K562 (cell line): ENCODE measurements at regions not wholly inside any gene's neighbourhood (a gene's known extent, or its start where the extent isn't known, plus 50 kb on each side); places are given as distances from the start of the nearest gene placed in this dataset.

ENCODE experiments used
- ATAC-seq: fragments of 200-7000 bp; cut with Tn5 transposase; 3 replicates; pipeline ENCODE4 v1.9.1; 2020; ENCODE audit warnings: moderate library complexity
- BruUV-seq: library from RNA; stranded (reverse); fragments of 400-500 nt; replicated peaks from 2 replicates; lab custom pipeline; 2021; lab: Mats Ljungman, UMichigan
- CTCF ChIA-PET: fragments of 300-600 bp; formaldehyde crosslinking; extraction: SDS; loops from one replicate; lab custom pipeline; 2021; ENCODE audit warnings: low intra/inter-chr PET ratio; lab: Yijun Ruan, JAX
- POLR2A ChIA-PET: fragments of 300-600, 350-650 bp; sonication (Branson Sonifier 250); formaldehyde crosslinking; extraction: SDS; loops from one replicate; lab custom pipeline; 2021; ENCODE audit warnings: antibody characterized with exemption, inconsistent platforms; lab: Yijun Ruan, JAX
- DNase-seq, 4 experiments: peaks; one replicate each; pipeline versions ENCODE4 v3.0.0 to v3.0.0-alpha.2; 2011 to 2018; ENCODE audit warnings: low spot score in 3 of 4, mixed read lengths in 3 of 4; ENCODE audit errors: extremely low read depth in 1 of 4
- FAIRE-seq: peaks from 2 replicates; lab custom pipeline; 2011; peaks lifted over from hg19 to GRCh38; lab: Jason Lieb, UNC
- H2AFZ ChIP-seq: 2 replicates; pipeline ENCODE4 v1.6.0; 2011; ENCODE audit warnings: low read depth, low read length, control low read depth, inconsistent platforms
- H3K27ac ChIP-seq: fragments of 200-600 bp; 3 replicates; pipeline ENCODE4 v1.8.0; 2011; ENCODE audit warnings: low read depth, mild to moderate bottlenecking, control low read depth, inconsistent platforms, low read length, moderate library complexity, mixed read lengths; ENCODE audit errors: extremely low read depth
- H3K27me3 ChIP-seq, 2 experiments: fragments of 300-600 bp in 1 of 2; 2 replicates in 1 of 2; 3 replicates in 1 of 2; pipeline versions ENCODE4 v1.6.0 to v1.8.0; 2011; ENCODE audit warnings: inconsistent platforms in 2 of 2, low read length in 2 of 2, mild to moderate bottlenecking in 1 of 2, mixed read lengths in 1 of 2, moderate library complexity in 1 of 2; ENCODE audit not compliant: control insufficient read depth in 2 of 2, insufficient read depth in 2 of 2
- H3K36me3 ChIP-seq: fragments of 300-600 bp; 3 replicates; pipeline ENCODE4 v1.8.0; 2011; ENCODE audit warnings: mild to moderate bottlenecking, low read length, inconsistent platforms; ENCODE audit not compliant: control insufficient read depth, insufficient read depth
- H3K4me1 ChIP-seq, 2 experiments: fragments of 200-600 bp in 1 of 2; replicated peaks in 1 of 2; 2 replicates in 1 of 2; 3 replicates in 1 of 2; pipeline versions ENCODE4 v1.5.1 to v1.8.0; 2011; ENCODE audit warnings: inconsistent platforms in 2 of 2, low read length in 2 of 2, mild to moderate bottlenecking in 1 of 2, mixed read lengths in 1 of 2, moderate library complexity in 1 of 2; ENCODE audit not compliant: control insufficient read depth in 2 of 2, insufficient read depth in 2 of 2
- H3K4me2 ChIP-seq: 2 replicates; pipeline ENCODE4 v1.6.1; 2011; ENCODE audit warnings: low read length, control low read depth, inconsistent platforms, mixed read lengths; ENCODE audit not compliant: insufficient read depth
- H3K4me3 ChIP-seq: fragments of 200-600 bp; sonication (generic), shearing (Covaris generic); 2 replicates; pipeline ENCODE4 v1.5.1; 2016; ENCODE audit warnings: control low read depth, inconsistent platforms
- H3K79me2 ChIP-seq: fragments of 200-600 bp; 3 replicates; pipeline ENCODE4 v1.8.0; 2011; ENCODE audit warnings: low read length, inconsistent platforms; ENCODE audit not compliant: control insufficient read depth, insufficient read depth
- H3K9ac ChIP-seq, 2 experiments: 2 replicates each; pipeline versions ENCODE4 v1.6.0 to v1.6.1; 2011; ENCODE audit warnings: low read depth in 2 of 2, low read length in 2 of 2, control low read depth in 1 of 2, inconsistent platforms in 1 of 2, mild to moderate bottlenecking in 1 of 2, mixed read lengths in 1 of 2; ENCODE audit not compliant: insufficient read depth in 1 of 2
- H3K9me1 ChIP-seq: one replicate; pipeline ENCODE4 v1.6.0; 2011; ENCODE audit warnings: inconsistent platforms, mild to moderate bottlenecking, low read length, moderate library complexity; ENCODE audit not compliant: control insufficient read depth, insufficient read depth
- H3K9me3 ChIP-seq: replicated peaks from 2 replicates; pipeline ENCODE4 v1.5.1; 2011; ENCODE audit warnings: low read depth, low read length, inconsistent platforms; ENCODE audit not compliant: control insufficient read depth, insufficient read depth
- H4K20me1 ChIP-seq: replicated peaks from 2 replicates; pipeline ENCODE4 v1.6.1; 2011; ENCODE audit warnings: low read length, inconsistent platforms, mixed read lengths; ENCODE audit not compliant: control insufficient read depth, insufficient read depth
- SAFB2 ChIP-seq: fragments of 200-400 bp; formaldehyde crosslinking; IDR thresholded peaks from 2 replicates; pipeline ENCODE4 v1.6.1; 2018; ENCODE audit warnings: borderline replicate concordance, low read length, low read depth, moderate library complexity; ENCODE audit not compliant: severe bottlenecking
- WGBS: fragments of 100-300 bp; shearing (Covaris generic); methylation state at CpG from one replicate; pipeline ENCODE4 v1.1.6; 2016; ENCODE audit warnings: low coverage, mixed read lengths; ENCODE audit not compliant: insufficient coverage; ENCODE audit errors: missing lambda C conversion rate; 5-methylcytosine and 5-hydroxymethylcytosine counted together
- in situ Hi-C: fragments of 300-500 bp; cut with MboI; formaldehyde crosslinking; loops from 4 replicates; pipeline ENCODE4 v1.15.0; 2018; ENCODE audit warnings: inconsistent platforms, mixed read lengths
- intact Hi-C: fragments of 100-400 bp; cut with micrococcal nuclease; formaldehyde crosslinking; loops from 2 replicates; pipeline ENCODE4 v1.14.2; 2022
- TF ChIP-seq, protein P1 (sequence below), 3 experiments: IDR thresholded peaks in 2 of 3; conservative IDR thresholded peaks in 1 of 3; 2 replicates each; pipeline ENCODE4 v1.5.1; 2011 to 2012; ENCODE audit warnings: low read length in 3 of 3, mild to moderate bottlenecking in 3 of 3, control low read depth in 2 of 3, improper control_type of control experiment in 1 of 3, inconsistent platforms in 1 of 3, low read depth in 1 of 3, mixed read lengths in 1 of 3, moderate library complexity in 1 of 3; ENCODE audit not compliant: insufficient read depth in 2 of 3

- Histone ChIP-seq H3K4me1 (no peaks in the 10 kb centered on the region), H3K27ac (no peak overlapping the region), H2AFZ (no peak overlapping the region), H3K4me2 (no peak overlapping the region), H3K9me3 (no peaks in the 10 kb centered on the region), H3K9me1 (no peaks in the 10 kb centered on the region), H3K27me3 (peaks cover 0 to 33% of the 10 kb centered on the region in 2 experiments; a peak in 2 of 5 replicates), H3K4me3 (no peak overlapping the region), H4K20me1 (no peaks in the 10 kb centered on the region), H3K9ac (no peak overlapping the region), H3K79me2 (no peaks in the 10 kb centered on the region), H3K36me3 (no peaks in the 10 kb centered on the region)
- FAIRE-seq (peak; percentile 61), DNase-seq (peak; percentile 21 to 47 (median 36)), ATAC-seq (peak; percentile 80)
- CTCF ChIA-PET, result no interaction called here
- intact Hi-C loops, result no loop called here
- 2% methylated on average over 6 of the region's 6 CpGs for WGBS
- BruUV-seq, result no TSS peak
- POLR2A ChIA-PET, result interaction anchor here (0.6 kb wide), 1 partner anchor 90 kb away, joined by 3 read pairs; no protein-coding TSS in a partner anchor
- no peak for TF ChIP-seq SAFB2
- TF ChIP-seq, protein P1, sequence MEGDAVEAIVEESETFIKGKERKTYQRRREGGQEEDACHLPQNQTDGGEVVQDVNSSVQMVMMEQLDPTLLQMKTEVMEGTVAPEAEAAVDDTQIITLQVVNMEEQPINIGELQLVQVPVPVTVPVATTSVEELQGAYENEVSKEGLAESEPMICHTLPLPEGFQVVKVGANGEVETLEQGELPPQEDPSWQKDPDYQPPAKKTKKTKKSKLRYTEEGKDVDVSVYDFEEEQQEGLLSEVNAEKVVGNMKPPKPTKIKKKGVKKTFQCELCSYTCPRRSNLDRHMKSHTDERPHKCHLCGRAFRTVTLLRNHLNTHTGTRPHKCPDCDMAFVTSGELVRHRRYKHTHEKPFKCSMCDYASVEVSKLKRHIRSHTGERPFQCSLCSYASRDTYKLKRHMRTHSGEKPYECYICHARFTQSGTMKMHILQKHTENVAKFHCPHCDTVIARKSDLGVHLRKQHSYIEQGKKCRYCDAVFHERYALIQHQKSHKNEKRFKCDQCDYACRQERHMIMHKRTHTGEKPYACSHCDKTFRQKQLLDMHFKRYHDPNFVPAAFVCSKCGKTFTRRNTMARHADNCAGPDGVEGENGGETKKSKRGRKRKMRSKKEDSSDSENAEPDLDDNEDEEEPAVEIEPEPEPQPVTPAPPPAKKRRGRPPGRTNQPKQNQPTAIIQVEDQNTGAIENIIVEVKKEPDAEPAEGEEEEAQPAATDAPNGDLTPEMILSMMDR (IDR thresholded peaks at IDR 0.05 in 2 of 3, conservative IDR thresholded peaks at IDR 0.05 in 1 of 3; ENCODE audit: insufficient read depth in 2 of 3, low read depth in 1 of 3, low read length in 3 of 3), result peak; percentile 28 to 50 (median 36); a peak in 5 of 6 replicates
- in situ Hi-C loops, result no loop called here
These were observed 84.3 kb upstream of the VAV3 start for GRCh38 chr1:108049178-108049819.
